Stomach (tissue), 4 donors: ENCODE measurements at regions not wholly inside any gene's neighbourhood (a gene's known extent, or its start where the extent isn't known, plus 50 kb on each side); places are given as distances from the start of the nearest gene placed in this dataset.

Source experiments
- POLR2A ChIP-seq, 4 donors: fragments of 450-650 bp; IDR thresholded peaks; one replicate each; pipeline ENCODE4 v1.6.1; 2016; ENCODE audit warnings: antibody characterized with exemption in 4 of 4, control low read depth in 2 of 4, mild to moderate bottlenecking in 1 of 4, moderate library complexity in 1 of 4
- TF ChIP-seq, protein P1 (sequence below), 7 experiments: fragments of 450-650 bp in 4 of 7; fragments of 200-600 bp in 3 of 7; sonication (generic) in 3 of 7; IDR thresholded peaks; one replicate each; pipeline ENCODE4 v1.5.1; 2016 to 2019; ENCODE audit warnings: antibody characterized with exemption in 7 of 7, control low read depth in 2 of 7, mild to moderate bottlenecking in 1 of 7

DNA sequence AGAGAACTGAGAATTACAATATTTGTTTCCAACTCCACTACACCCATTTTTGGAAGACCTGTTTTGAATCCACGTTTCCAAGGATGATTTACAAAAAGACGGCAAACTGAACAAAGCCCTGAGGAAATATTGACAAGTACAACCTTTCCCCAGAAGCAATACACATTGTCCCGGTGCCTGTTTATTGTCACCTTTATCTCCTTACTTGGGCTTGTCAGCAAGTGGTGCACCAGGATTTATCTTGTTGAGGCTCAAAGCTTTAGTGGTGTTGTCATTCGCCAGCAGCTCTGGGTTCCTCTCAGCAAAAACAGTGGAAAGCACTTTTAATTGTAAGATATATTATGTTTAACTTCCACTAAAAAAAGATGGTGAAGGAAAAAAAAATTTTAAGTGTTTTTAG is 1191.9 kb upstream of the TENM4 start:
- TF ChIP-seq, protein P1, sequence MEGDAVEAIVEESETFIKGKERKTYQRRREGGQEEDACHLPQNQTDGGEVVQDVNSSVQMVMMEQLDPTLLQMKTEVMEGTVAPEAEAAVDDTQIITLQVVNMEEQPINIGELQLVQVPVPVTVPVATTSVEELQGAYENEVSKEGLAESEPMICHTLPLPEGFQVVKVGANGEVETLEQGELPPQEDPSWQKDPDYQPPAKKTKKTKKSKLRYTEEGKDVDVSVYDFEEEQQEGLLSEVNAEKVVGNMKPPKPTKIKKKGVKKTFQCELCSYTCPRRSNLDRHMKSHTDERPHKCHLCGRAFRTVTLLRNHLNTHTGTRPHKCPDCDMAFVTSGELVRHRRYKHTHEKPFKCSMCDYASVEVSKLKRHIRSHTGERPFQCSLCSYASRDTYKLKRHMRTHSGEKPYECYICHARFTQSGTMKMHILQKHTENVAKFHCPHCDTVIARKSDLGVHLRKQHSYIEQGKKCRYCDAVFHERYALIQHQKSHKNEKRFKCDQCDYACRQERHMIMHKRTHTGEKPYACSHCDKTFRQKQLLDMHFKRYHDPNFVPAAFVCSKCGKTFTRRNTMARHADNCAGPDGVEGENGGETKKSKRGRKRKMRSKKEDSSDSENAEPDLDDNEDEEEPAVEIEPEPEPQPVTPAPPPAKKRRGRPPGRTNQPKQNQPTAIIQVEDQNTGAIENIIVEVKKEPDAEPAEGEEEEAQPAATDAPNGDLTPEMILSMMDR (IDR thresholded peaks at IDR 0.05), result no peak
- no peak for TF ChIP-seq POLR2A (IDR thresholded peaks at IDR 0.05)
